ENCODE measurements at regions not wholly inside any gene's neighbourhood (a gene's known extent, or its start where the extent isn't known, plus 50 kb on each side); places are given as distances from the start of the nearest gene placed in this dataset.

DNA sequence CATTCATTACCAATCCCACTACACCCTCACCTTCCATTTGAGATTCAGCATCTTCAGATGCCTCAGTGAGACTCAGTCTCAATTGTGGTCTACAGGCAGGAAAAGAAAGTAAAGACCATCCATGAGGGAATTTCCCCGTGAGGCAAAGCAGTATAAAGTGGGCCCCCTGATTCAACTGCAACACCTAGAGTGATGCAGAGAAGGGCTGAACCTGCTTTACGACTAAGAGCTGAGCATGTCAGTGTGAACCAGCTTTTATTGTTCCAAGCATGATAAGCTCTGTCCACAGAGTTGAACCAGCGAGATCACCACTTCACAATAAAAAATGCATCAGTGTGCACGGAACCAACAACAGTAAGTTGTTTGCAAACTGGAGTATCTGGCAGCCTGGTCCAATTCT lies 357.6 kb upstream of the ATP5MC3 start (continued):
- TF ChIP-seq, protein P1, sequence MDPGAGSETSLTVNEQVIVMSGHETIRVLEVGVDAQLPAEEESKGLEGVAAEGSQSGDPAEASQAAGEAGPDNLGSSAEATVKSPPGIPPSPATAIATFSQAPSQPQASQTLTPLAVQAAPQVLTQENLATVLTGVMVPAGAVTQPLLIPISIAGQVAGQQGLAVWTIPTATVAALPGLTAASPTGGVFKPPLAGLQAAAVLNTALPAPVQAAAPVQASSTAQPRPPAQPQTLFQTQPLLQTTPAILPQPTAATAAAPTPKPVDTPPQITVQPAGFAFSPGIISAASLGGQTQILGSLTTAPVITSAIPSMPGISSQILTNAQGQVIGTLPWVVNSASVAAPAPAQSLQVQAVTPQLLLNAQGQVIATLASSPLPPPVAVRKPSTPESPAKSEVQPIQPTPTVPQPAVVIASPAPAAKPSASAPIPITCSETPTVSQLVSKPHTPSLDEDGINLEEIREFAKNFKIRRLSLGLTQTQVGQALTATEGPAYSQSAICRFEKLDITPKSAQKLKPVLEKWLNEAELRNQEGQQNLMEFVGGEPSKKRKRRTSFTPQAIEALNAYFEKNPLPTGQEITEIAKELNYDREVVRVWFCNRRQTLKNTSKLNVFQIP (CRISPR knock-in tag; IDR thresholded peaks at IDR 0.05; ENCODE audit: borderline replicate concordance, low read depth) = no peak
- TF ChIP-seq ZNF8 (CRISPR knock-in tag; IDR thresholded peaks at IDR 0.05) = no peak

DNA sequence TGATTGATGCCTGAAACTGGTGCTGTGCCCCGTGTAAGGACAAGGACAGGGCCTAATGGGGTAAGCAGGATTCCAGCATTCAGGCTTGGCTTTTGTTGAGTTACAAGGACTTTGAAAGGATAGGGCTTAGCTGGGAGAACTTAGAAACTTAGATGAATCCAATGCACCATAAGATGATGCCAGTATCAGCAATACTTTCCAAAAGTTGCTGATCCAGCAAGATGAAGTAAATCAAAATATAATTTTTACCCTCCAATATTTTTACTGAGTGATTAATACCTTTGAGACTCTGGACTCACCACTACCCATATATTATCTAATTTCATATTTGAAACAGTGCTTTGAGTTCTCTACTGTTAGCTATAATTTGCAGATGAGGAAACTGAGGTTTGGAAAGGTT lies 354.5 kb upstream of the ATP5MC3 start:
- no peak for ATAC-seq
- TF ChIP-seq ISL1 (CRISPR knock-in tag; IDR thresholded peaks at IDR 0.05) = no peak
- TF ChIP-seq ZC3H10 (CRISPR knock-in tag; IDR thresholded peaks at IDR 0.05) = no peak
- no peak for TF ChIP-seq ZNF8 (CRISPR knock-in tag; IDR thresholded peaks at IDR 0.05)
- no peak for TF ChIP-seq CSDC2 (CRISPR knock-in tag; IDR thresholded peaks at IDR 0.05)
- no peak for TF ChIP-seq SNAI2 (CRISPR knock-in tag; IDR thresholded peaks at IDR 0.05)
- TF ChIP-seq PPARA (CRISPR knock-in tag; IDR thresholded peaks at IDR 0.05; ENCODE audit: borderline replicate concordance) = no peak
- TF ChIP-seq, protein P2, sequence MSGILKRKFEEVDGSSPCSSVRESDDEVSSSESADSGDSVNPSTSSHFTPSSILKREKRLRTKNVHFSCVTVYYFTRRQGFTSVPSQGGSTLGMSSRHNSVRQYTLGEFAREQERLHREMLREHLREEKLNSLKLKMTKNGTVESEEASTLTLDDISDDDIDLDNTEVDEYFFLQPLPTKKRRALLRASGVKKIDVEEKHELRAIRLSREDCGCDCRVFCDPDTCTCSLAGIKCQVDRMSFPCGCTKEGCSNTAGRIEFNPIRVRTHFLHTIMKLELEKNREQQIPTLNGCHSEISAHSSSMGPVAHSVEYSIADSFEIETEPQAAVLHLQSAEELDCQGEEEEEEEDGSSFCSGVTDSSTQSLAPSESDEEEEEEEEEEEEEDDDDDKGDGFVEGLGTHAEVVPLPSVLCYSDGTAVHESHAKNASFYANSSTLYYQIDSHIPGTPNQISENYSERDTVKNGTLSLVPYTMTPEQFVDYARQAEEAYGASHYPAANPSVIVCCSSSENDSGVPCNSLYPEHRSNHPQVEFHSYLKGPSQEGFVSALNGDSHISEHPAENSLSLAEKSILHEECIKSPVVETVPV (CRISPR knock-in tag; IDR thresholded peaks at IDR 0.05) = no peak
- TF ChIP-seq GLIS3 (CRISPR knock-in tag; IDR thresholded peaks at IDR 0.05) = no peak

DNA sequence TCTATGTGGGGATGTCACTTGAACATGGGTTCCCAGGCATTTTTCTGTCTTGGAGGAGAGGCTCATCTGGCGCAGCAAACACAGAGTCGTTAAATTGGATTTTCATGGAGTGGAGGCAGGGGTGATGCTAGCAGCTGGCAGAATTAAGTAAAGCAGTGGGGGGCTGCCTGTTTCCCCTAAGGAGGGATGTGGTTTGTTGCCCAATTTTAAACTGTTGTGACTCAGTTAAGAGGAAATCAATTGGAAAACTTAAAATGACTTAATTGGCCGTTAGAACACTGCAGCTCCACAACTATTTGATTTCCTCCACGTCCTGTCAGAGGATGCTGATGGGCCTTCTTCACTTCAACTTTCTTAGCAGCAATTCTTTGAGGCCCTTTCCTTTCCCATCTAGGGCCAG lies 354.1 kb upstream of the ATP5MC3 start:
- no peak for ATAC-seq
- TF ChIP-seq ARNTL (CRISPR knock-in tag; IDR thresholded peaks at IDR 0.05; ENCODE audit: borderline replicate concordance, low read depth) (no peak), GLIS3 (CRISPR knock-in tag; IDR thresholded peaks at IDR 0.05) (no peak), TCF4 (CRISPR knock-in tag; IDR thresholded peaks at IDR 0.05; ENCODE audit: borderline replicate concordance) (no peak), ZFP3 (CRISPR knock-in tag; IDR thresholded peaks at IDR 0.05) (no peak), OSR1 (CRISPR knock-in tag; IDR thresholded peaks at IDR 0.05) (no peak), RARB (CRISPR knock-in tag; IDR thresholded peaks at IDR 0.05) (no peak), ZC3H10 (CRISPR knock-in tag; IDR thresholded peaks at IDR 0.05) (no peak), BACH2 (CRISPR knock-in tag; IDR thresholded peaks at IDR 0.05; ENCODE audit: borderline replicate concordance) (no peak), ZNF70 (CRISPR knock-in tag; IDR thresholded peaks at IDR 0.05) (no peak), CSDC2 (CRISPR knock-in tag; IDR thresholded peaks at IDR 0.05) (no peak), SNAI2 (CRISPR knock-in tag; IDR thresholded peaks at IDR 0.05) (no peak), ZFP30 (CRISPR knock-in tag; IDR thresholded peaks at IDR 0.05) (no peak), PPARA (CRISPR knock-in tag; IDR thresholded peaks at IDR 0.05; ENCODE audit: borderline replicate concordance) (no peak), ISL1 (CRISPR knock-in tag; IDR thresholded peaks at IDR 0.05) (no peak), ZNF565 (CRISPR knock-in tag; conservative IDR thresholded peaks at IDR 0.05; ENCODE audit: low read depth) (no peak)
- TF ChIP-seq, protein P3, sequence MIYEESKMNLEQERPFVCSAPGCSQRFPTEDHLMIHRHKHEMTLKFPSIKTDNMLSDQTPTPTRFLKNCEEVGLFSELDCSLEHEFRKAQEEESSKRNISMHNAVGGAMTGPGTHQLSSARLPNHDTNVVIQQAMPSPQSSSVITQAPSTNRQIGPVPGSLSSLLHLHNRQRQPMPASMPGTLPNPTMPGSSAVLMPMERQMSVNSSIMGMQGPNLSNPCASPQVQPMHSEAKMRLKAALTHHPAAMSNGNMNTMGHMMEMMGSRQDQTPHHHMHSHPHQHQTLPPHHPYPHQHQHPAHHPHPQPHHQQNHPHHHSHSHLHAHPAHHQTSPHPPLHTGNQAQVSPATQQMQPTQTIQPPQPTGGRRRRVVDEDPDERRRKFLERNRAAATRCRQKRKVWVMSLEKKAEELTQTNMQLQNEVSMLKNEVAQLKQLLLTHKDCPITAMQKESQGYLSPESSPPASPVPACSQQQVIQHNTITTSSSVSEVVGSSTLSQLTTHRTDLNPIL (CRISPR knock-in tag; IDR thresholded peaks at IDR 0.05; ENCODE audit: low read depth) = no peak
- TF ChIP-seq, protein P1 (CRISPR knock-in tag; IDR thresholded peaks at IDR 0.05; ENCODE audit: borderline replicate concordance, low read depth) = no peak
- TF ChIP-seq, protein P4, sequence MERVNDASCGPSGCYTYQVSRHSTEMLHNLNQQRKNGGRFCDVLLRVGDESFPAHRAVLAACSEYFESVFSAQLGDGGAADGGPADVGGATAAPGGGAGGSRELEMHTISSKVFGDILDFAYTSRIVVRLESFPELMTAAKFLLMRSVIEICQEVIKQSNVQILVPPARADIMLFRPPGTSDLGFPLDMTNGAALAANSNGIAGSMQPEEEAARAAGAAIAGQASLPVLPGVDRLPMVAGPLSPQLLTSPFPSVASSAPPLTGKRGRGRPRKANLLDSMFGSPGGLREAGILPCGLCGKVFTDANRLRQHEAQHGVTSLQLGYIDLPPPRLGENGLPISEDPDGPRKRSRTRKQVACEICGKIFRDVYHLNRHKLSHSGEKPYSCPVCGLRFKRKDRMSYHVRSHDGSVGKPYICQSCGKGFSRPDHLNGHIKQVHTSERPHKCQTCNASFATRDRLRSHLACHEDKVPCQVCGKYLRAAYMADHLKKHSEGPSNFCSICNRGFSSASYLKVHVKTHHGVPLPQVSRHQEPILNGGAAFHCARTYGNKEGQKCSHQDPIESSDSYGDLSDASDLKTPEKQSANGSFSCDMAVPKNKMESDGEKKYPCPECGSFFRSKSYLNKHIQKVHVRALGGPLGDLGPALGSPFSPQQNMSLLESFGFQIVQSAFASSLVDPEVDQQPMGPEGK (CRISPR knock-in tag; IDR thresholded peaks at IDR 0.05; ENCODE audit: borderline replicate concordance) = no peak
- TF ChIP-seq, protein P5, sequence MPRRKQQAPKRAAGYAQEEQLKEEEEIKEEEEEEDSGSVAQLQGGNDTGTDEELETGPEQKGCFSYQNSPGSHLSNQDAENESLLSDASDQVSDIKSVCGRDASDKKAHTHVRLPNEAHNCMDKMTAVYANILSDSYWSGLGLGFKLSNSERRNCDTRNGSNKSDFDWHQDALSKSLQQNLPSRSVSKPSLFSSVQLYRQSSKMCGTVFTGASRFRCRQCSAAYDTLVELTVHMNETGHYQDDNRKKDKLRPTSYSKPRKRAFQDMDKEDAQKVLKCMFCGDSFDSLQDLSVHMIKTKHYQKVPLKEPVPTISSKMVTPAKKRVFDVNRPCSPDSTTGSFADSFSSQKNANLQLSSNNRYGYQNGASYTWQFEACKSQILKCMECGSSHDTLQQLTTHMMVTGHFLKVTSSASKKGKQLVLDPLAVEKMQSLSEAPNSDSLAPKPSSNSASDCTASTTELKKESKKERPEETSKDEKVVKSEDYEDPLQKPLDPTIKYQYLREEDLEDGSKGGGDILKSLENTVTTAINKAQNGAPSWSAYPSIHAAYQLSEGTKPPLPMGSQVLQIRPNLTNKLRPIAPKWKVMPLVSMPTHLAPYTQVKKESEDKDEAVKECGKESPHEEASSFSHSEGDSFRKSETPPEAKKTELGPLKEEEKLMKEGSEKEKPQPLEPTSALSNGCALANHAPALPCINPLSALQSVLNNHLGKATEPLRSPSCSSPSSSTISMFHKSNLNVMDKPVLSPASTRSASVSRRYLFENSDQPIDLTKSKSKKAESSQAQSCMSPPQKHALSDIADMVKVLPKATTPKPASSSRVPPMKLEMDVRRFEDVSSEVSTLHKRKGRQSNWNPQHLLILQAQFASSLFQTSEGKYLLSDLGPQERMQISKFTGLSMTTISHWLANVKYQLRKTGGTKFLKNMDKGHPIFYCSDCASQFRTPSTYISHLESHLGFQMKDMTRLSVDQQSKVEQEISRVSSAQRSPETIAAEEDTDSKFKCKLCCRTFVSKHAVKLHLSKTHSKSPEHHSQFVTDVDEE (CRISPR knock-in tag; IDR thresholded peaks at IDR 0.05) = no peak
- TF ChIP-seq, protein P2 (CRISPR knock-in tag; IDR thresholded peaks at IDR 0.05) = no peak
